K562 (cell line): ENCODE measurements at regions not wholly inside any gene's neighbourhood (a gene's known extent, or its start where the extent isn't known, plus 50 kb on each side); places are given as distances from the start of the nearest gene placed in this dataset.

Experiments
- ATAC-seq: fragments of 200-7000 bp; cut with Tn5 transposase; 3 replicates; pipeline ENCODE4 v1.9.1; 2020; ENCODE audit warnings: moderate library complexity
- BruUV-seq: library from RNA; stranded (reverse); fragments of 400-500 nt; replicated peaks from 2 replicates; lab custom pipeline; 2021; lab: Mats Ljungman, UMichigan
- CTCF ChIA-PET: fragments of 300-600 bp; formaldehyde crosslinking; extraction: SDS; loops from one replicate; lab custom pipeline; 2021; ENCODE audit warnings: low intra/inter-chr PET ratio; lab: Yijun Ruan, JAX
- POLR2A ChIA-PET: fragments of 300-600, 350-650 bp; sonication (Branson Sonifier 250); formaldehyde crosslinking; extraction: SDS; loops from one replicate; lab custom pipeline; 2021; ENCODE audit warnings: antibody characterized with exemption, inconsistent platforms; lab: Yijun Ruan, JAX
- DNase-seq, 4 experiments: peaks; one replicate each; pipeline versions ENCODE4 v3.0.0 to v3.0.0-alpha.2; 2011 to 2018; ENCODE audit warnings: low spot score in 3 of 4, mixed read lengths in 3 of 4; ENCODE audit errors: extremely low read depth in 1 of 4
- FAIRE-seq: peaks from 2 replicates; lab custom pipeline; 2011; peaks lifted over from hg19 to GRCh38; lab: Jason Lieb, UNC
- H2AFZ ChIP-seq: 2 replicates; pipeline ENCODE4 v1.6.0; 2011; ENCODE audit warnings: low read depth, low read length, control low read depth, inconsistent platforms
- H3K27ac ChIP-seq: fragments of 200-600 bp; 3 replicates; pipeline ENCODE4 v1.8.0; 2011; ENCODE audit warnings: low read depth, mild to moderate bottlenecking, control low read depth, inconsistent platforms, low read length, moderate library complexity, mixed read lengths; ENCODE audit errors: extremely low read depth
- H3K27me3 ChIP-seq, 2 experiments: fragments of 300-600 bp in 1 of 2; 2 replicates in 1 of 2; 3 replicates in 1 of 2; pipeline versions ENCODE4 v1.6.0 to v1.8.0; 2011; ENCODE audit warnings: inconsistent platforms in 2 of 2, low read length in 2 of 2, mild to moderate bottlenecking in 1 of 2, mixed read lengths in 1 of 2, moderate library complexity in 1 of 2; ENCODE audit not compliant: control insufficient read depth in 2 of 2, insufficient read depth in 2 of 2
- H3K36me3 ChIP-seq: fragments of 300-600 bp; 3 replicates; pipeline ENCODE4 v1.8.0; 2011; ENCODE audit warnings: mild to moderate bottlenecking, low read length, inconsistent platforms; ENCODE audit not compliant: control insufficient read depth, insufficient read depth
- H3K4me1 ChIP-seq, 2 experiments: fragments of 200-600 bp in 1 of 2; replicated peaks in 1 of 2; 2 replicates in 1 of 2; 3 replicates in 1 of 2; pipeline versions ENCODE4 v1.5.1 to v1.8.0; 2011; ENCODE audit warnings: inconsistent platforms in 2 of 2, low read length in 2 of 2, mild to moderate bottlenecking in 1 of 2, mixed read lengths in 1 of 2, moderate library complexity in 1 of 2; ENCODE audit not compliant: control insufficient read depth in 2 of 2, insufficient read depth in 2 of 2
- H3K4me2 ChIP-seq: 2 replicates; pipeline ENCODE4 v1.6.1; 2011; ENCODE audit warnings: low read length, control low read depth, inconsistent platforms, mixed read lengths; ENCODE audit not compliant: insufficient read depth
- H3K4me3 ChIP-seq: fragments of 200-600 bp; sonication (generic), shearing (Covaris generic); 2 replicates; pipeline ENCODE4 v1.5.1; 2016; ENCODE audit warnings: control low read depth, inconsistent platforms
- H3K79me2 ChIP-seq: fragments of 200-600 bp; 3 replicates; pipeline ENCODE4 v1.8.0; 2011; ENCODE audit warnings: low read length, inconsistent platforms; ENCODE audit not compliant: control insufficient read depth, insufficient read depth
- H3K9ac ChIP-seq, 2 experiments: 2 replicates each; pipeline versions ENCODE4 v1.6.0 to v1.6.1; 2011; ENCODE audit warnings: low read depth in 2 of 2, low read length in 2 of 2, control low read depth in 1 of 2, inconsistent platforms in 1 of 2, mild to moderate bottlenecking in 1 of 2, mixed read lengths in 1 of 2; ENCODE audit not compliant: insufficient read depth in 1 of 2
- H3K9me1 ChIP-seq: one replicate; pipeline ENCODE4 v1.6.0; 2011; ENCODE audit warnings: inconsistent platforms, mild to moderate bottlenecking, low read length, moderate library complexity; ENCODE audit not compliant: control insufficient read depth, insufficient read depth
- H3K9me3 ChIP-seq: replicated peaks from 2 replicates; pipeline ENCODE4 v1.5.1; 2011; ENCODE audit warnings: low read depth, low read length, inconsistent platforms; ENCODE audit not compliant: control insufficient read depth, insufficient read depth
- H4K20me1 ChIP-seq: replicated peaks from 2 replicates; pipeline ENCODE4 v1.6.1; 2011; ENCODE audit warnings: low read length, inconsistent platforms, mixed read lengths; ENCODE audit not compliant: control insufficient read depth, insufficient read depth
- ASH1L ChIP-seq: fragments of 450-650 bp; IDR thresholded peaks from 2 replicates; pipeline ENCODE4 v1.6.1; 2018; ENCODE audit warnings: borderline replicate concordance, mild to moderate bottlenecking, low read depth; ENCODE audit not compliant: partially characterized antibody
- CREB5 ChIP-seq: fragments of 250-450 bp; sonication (Bioruptor Pico); IDR thresholded peaks from 2 replicates; pipeline ENCODE4 v1.5.0; 2020; ENCODE audit warnings: mild to moderate bottlenecking
- FOSL1 ChIP-seq: fragments of 200-800 bp; sonication (Bioruptor generic); conservative IDR thresholded peaks from 2 replicates; pipeline ENCODE4 v1.6.1; 2016; ENCODE audit warnings: missing genetic modification characterization, missing compliant biosample characterization
- GTF3C2 ChIP-seq: IDR thresholded peaks from 3 replicates; pipeline ENCODE4 v1.6.1; 2011; ENCODE audit warnings: borderline replicate concordance, mild to moderate bottlenecking, moderate library complexity; ENCODE audit not compliant: insufficient read length; ENCODE audit errors: extremely low read depth
- HMGN3 ChIP-seq: IDR thresholded peaks from 2 replicates; pipeline ENCODE4 v1.6.1; 2011; ENCODE audit warnings: borderline replicate concordance, low read depth, mild to moderate bottlenecking, mixed read lengths, low read length; ENCODE audit not compliant: insufficient read length; ENCODE audit errors: extremely low read depth
- HNRNPL ChIP-seq: fragments of 200-400 bp; formaldehyde crosslinking; IDR thresholded peaks from 2 replicates; pipeline ENCODE4 v1.6.1; 2017; ENCODE audit warnings: low read depth, mild to moderate bottlenecking, low read length
- OTX1 ChIP-seq: fragments of 450-650 bp; formaldehyde crosslinking; IDR thresholded peaks from 2 replicates; pipeline ENCODE4 v1.4.0; 2022; ENCODE audit warnings: mild to moderate bottlenecking
- TFE3 ChIP-seq: fragments of 450-650 bp; formaldehyde crosslinking; IDR thresholded peaks from 2 replicates; pipeline ENCODE4 v1.4.0; 2020; ENCODE audit warnings: mild to moderate bottlenecking, mixed read lengths
- ZNF584 ChIP-seq: fragments of 200-800 bp; sonication (Bioruptor generic); IDR thresholded peaks from 2 replicates; pipeline ENCODE4 v1.6.1; 2016; ENCODE audit warnings: low read depth, mild to moderate bottlenecking, missing genetic modification characterization, missing compliant biosample characterization
- WGBS: fragments of 100-300 bp; shearing (Covaris generic); methylation state at CpG from one replicate; pipeline ENCODE4 v1.1.6; 2016; ENCODE audit warnings: low coverage, mixed read lengths; ENCODE audit not compliant: insufficient coverage; ENCODE audit errors: missing lambda C conversion rate; 5-methylcytosine and 5-hydroxymethylcytosine counted together
- in situ Hi-C: fragments of 300-500 bp; cut with MboI; formaldehyde crosslinking; loops from 4 replicates; pipeline ENCODE4 v1.15.0; 2018; ENCODE audit warnings: inconsistent platforms, mixed read lengths
- intact Hi-C: fragments of 100-400 bp; cut with micrococcal nuclease; formaldehyde crosslinking; loops from 2 replicates; pipeline ENCODE4 v1.14.2; 2022

DNA sequence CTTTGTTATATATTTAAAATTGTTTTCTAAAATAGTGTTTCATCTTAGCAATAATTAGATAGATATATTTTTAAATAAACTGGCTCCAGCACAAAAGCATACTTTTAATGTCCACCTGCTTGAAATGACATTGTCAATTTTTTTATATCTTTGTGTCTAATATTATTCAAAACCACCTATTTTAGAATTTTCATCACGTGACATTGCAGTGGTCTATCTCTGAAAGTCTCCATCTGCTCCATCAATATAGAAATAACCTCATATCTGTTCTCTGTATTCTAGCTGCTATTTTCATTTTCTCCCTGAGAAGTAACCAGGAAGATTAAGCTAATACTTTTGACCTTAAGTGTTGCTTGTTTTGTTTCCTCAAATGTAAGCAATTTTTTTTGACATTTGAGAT, 248.0 kb upstream of the CNTNAP5 start:
- intact Hi-C loops (no loop called here), in situ Hi-C loops (no loop called here)
- Histone ChIP-seq H3K27me3 (no peaks in the 10 kb centered on the region), H3K4me1 (no peaks in the 10 kb centered on the region), H3K27ac (no peak overlapping the region), H3K36me3 (no peaks in the 10 kb centered on the region), H4K20me1 (no peaks in the 10 kb centered on the region), H3K9me1 (no peaks in the 10 kb centered on the region), H3K9me3 (no peaks in the 10 kb centered on the region), H3K79me2 (no peaks in the 10 kb centered on the region), H3K9ac (no peak overlapping the region), H3K4me3 (no peak overlapping the region), H2AFZ (no peak overlapping the region), H3K4me2 (no peak overlapping the region)
- ATAC-seq: no peak
- BruUV-seq: no TSS peak
- POLR2A ChIA-PET: no interaction called here
- DNase-seq: no peak
- CTCF ChIA-PET: no interaction called here
- no peak for TF ChIP-seq FOSL1 (tag)
- peak; percentile 77 for TF ChIP-seq TFE3 (CRISPR knock-in tag)
- WGBS: 0% methylated on average over 1 of the region's 1 CpG
- FAIRE-seq: no peak

DNA sequence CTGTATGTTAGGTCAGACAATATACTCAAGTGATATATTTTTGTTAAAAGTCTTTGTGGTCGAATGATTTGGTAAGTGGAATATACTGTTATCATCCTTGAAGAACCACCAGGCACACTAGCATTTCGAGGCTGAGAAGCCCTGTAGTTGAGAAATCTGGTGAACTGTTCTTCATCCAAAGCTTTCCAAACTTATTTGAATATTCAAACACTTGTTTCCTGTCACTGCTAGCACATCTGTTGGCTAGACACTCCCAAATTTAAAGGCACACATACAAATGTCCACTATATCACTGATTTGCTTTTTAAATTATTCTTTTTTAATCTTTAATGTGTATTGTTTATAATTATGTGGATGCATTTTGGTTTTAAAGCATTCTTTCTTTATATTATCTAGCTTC, 241.9 kb upstream of the CNTNAP5 start:
- WGBS: 0% methylated on average over 2 of the region's 2 CpGs
- CTCF ChIA-PET: no interaction called here
- no peaks in the 10 kb centered on the region for H3K9me3 ChIP-seq
- no peak for TF ChIP-seq OTX1 (CRISPR knock-in tag)
- TF ChIP-seq HNRNPL: no peak
- no peak for TF ChIP-seq CREB5 (CRISPR knock-in tag)
- TF ChIP-seq HMGN3: no peak
- TF ChIP-seq GTF3C2: no peak
- TF ChIP-seq ASH1L: no peak
- TF ChIP-seq ZNF584 (CRISPR knock-in tag): no peak

More for the DNA sequence above, 241.9 kb upstream of the CNTNAP5 start:
- Histone ChIP-seq H3K79me2 (no peaks in the 10 kb centered on the region), H3K4me2 (no peak overlapping the region), H3K27ac (no peak overlapping the region), H3K27me3 (no peaks in the 10 kb centered on the region), H4K20me1 (no peaks in the 10 kb centered on the region), H3K4me1 (no peaks in the 10 kb centered on the region), H2AFZ (no peak overlapping the region), H3K9me1 (no peaks in the 10 kb centered on the region), H3K36me3 (no peaks in the 10 kb centered on the region), H3K4me3 (no peak overlapping the region), H3K9ac (no peak overlapping the region)
- FAIRE-seq (no peak), ATAC-seq (no peak), DNase-seq (no peak)
- POLR2A ChIA-PET: no interaction called here
- intact Hi-C loops (no loop called here), in situ Hi-C loops (no loop called here)
- BruUV-seq: no TSS peak
